NCI-H69 (cell line): ENCODE measurements at regions not wholly inside any gene's neighbourhood (a gene's known extent, or its start where the extent isn't known, plus 50 kb on each side); places are given as distances from the start of the nearest gene placed in this dataset.
"Not testable (repeated sequence)": the region's sequence is repeated elsewhere in the genome, so short reads cannot be mapped to it uniquely, and the experiment has no call there.

Experiments used
- DNase-seq: peaks from one replicate; lab custom pipeline; 2025; lab: John Stamatoyannopoulos, UW

GRCh38 chrX:97858592-97858991 lies 974.9 kb downstream of the RPA4 start:
- DNase-seq = no peak

- no peak for DNase-seq
Measured at GRCh38 chrX:97860226-97860625, 976.5 kb downstream of the RPA4 start.

DNA sequence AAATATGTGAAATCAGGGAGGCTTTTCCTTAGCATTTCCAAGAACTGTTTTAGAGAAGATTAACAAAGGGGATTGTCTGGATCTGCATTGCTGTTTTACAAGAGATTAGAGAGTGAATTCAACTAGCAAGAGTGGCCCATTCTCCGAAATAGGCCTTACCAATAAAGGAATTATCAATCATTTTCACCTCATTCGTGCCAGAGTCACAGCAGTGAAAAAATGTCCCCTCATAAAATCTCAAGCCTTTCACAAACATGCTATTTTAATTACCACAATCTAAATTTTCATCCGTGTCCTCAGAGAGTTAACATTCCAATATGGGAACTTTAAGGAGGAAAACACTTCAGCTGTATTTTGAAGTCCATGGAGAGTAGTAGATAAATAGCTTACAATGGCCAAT lies 979.6 kb downstream of the RPA4 start:
- no peak for DNase-seq

- DNase-seq = no peak
Measured at GRCh38 chrX:97867266-97867665, 983.6 kb downstream of the RPA4 start.

- DNase-seq = no peak
Measured at GRCh38 chrX:97876697-97877407, 993.1 kb downstream of the RPA4 start.

DNA sequence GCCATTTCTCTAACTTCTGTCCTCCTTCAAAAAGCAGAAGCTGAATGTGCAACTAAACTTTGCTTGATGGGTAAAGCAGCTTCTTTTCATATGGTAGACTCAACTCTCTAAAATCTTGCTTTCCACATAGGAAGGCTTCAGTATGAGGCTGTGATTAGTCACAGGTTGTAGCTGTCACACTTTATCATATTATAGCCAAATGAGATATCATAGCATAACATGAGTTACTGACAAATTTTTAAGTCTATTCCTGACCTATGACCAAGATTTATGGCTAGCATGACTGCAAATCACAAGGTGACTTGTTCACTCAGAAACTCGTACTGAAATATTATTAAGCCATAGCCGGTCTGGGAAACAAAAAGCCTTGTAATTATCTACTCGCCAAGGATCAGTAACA lies 998.6 kb downstream of the RPA4 start:
- DNase-seq = no peak

- no peak for DNase-seq
Measured at GRCh38 chrX:97895751-97896150, 1012.0 kb downstream of the RPA4 start.

DNA sequence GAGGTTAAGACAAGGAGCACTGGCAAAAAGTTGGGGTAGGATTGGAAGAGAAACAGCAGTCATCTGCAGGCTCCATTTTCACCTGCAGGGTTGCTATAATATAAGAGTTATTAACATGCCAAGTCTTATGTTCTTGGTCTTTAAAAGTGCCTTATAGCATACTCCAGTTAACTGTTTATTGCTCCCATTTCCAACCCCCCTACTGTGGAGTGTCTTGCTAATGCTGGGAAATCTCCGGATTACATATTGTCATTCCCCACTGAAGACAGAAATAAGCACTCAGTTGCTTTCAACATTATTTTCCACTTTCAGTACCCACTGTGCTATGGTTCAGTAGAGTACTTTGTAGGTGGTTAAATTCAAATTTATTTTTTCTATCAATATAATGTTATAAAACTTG lies 1014.3 kb downstream of the RPA4 start:
- DNase-seq = no peak

DNA sequence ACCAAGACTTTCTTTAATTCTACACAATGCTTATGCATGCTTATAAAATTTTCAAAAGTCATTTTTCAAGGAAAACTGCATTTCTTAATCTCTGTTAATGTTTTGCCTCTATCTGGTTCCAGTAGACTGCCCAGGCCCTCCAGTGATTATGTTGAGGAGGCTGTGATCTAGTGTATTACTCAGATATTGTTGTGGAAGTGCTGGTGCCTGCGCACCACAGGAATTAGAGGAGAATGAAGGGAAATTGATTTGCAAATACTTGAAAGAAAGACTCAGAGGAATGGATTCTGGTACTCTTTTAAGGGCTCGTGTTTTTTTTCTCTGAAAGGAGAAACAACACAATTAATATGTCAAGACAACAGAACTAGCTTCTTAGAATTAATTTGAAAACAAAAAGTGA lies 1015.1 kb downstream of the RPA4 start:
- DNase-seq = no peak

DNA sequence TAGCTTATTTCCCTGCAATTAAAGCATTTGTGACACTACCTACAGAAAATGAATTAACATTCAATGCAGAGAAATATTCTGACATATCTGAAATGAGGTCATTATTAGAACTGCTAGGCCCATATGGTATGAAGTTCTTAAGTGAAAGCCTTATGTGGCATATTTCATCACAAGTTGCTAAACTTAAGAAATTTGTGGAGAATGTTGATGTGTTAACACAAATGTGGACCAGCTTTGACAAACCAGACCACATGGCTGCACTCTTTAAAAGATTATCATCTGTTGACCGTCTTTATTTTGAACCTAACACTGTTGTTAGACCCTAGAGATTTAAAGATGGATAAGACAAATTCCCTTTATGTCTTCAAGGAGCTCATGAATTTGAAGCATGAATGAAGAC lies 1024.1 kb downstream of the RPA4 start:
- DNase-seq = no peak

DNA sequence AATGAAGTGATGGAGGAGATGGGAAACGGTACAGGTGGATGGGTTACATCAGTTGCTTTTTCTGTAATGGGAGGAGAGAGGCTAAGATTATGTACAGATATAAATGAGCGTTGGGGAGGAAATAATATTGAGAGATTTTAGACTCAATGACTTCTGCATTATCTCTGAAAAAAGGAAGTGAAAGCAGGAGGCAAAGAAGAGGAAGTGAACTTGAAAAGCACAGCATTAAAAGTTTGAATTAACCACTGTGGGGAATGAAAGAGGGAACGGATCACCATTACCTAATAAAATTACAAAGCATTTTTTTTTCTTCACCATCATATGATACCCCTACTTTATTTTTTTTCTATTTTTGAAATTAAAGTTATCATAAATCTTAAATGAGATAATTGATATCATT lies 1025.5 kb downstream of the RPA4 start:
- no peak for DNase-seq

DNA sequence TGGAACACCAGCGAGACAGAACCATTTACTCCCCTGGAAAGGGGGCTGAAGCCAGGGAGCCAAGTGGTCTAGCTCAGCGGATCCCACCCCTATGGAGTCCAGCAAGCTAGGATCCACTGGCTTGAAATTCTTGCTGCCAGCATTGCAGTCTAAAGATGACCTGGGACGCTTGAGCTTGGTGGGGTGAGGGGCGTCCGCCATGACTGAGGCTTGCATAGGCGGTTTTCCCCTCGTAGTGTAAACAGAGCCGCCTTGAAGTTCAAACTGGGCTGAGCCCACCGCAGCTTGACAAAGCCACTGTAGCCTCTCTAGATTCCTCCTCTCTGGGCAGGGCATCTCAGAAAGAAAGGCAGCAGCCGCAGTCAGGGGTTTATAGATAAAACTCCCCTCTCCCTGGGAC lies 1031.7 kb downstream of the RPA4 start:
- not testable (repeated sequence) for DNase-seq

DNA sequence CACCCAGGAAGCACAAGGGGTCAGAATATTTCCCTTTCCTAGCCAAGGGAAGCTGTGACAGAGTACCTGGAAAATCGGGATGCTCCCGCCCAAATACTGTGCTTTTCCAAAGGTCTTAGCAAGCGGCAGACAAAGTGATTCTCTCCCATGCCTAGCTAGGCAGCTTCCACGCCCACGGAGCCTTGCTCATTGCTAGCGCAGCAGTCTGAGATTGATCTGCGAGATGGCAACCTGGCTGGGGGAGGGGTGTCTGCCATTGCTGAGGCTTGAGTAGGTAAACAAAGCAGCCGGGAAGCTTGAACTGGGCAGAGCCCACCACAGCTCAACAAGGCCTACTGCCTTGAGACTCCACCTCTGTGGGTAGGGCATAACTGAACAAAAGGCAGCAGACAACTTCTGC lies 1037.5 kb downstream of the RPA4 start:
- not testable (repeated sequence) for DNase-seq

- no peak for DNase-seq
Measured at GRCh38 chrX:97931586-97931985, 1047.9 kb downstream of the RPA4 start.

DNA sequence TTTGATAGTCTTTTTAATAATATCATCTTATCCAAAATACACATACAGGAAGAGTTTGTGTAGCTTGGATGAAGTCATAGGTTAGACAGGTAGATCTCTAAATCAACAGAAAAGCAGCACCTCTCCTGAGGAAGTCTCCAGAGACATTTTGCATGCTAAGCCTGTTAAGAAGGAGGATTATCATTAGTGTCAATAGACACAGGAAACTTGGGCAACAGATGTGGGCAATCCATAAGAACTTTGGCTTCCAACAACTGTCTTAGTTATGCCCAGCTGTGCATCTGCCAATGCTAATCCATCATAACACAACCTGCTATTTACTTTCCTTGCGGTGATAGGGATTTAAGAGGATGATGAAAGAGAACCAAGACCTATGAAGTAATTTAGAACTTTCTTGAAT lies 1052.6 kb downstream of the RPA4 start:
- no peak for DNase-seq

DNA sequence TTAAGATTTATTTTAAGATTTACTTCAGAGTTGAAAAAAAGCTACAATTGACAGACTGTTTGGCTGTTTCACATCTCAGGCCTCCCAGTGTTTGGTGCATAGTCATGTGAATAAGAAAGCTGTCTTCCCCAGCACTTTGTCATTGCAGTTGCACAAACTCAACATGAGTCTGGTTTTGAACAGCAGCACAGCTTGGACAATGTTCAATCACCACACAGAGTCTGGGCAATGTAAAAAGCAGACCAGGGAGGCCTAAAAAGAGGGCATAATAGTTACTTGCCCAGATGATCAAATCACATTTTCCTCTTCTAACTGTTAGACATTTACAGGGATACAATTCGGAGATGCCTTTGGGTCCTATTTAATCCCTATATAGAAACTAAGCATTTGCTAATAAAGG lies 1055.0 kb downstream of the RPA4 start:
- DNase-seq = no peak

DNA sequence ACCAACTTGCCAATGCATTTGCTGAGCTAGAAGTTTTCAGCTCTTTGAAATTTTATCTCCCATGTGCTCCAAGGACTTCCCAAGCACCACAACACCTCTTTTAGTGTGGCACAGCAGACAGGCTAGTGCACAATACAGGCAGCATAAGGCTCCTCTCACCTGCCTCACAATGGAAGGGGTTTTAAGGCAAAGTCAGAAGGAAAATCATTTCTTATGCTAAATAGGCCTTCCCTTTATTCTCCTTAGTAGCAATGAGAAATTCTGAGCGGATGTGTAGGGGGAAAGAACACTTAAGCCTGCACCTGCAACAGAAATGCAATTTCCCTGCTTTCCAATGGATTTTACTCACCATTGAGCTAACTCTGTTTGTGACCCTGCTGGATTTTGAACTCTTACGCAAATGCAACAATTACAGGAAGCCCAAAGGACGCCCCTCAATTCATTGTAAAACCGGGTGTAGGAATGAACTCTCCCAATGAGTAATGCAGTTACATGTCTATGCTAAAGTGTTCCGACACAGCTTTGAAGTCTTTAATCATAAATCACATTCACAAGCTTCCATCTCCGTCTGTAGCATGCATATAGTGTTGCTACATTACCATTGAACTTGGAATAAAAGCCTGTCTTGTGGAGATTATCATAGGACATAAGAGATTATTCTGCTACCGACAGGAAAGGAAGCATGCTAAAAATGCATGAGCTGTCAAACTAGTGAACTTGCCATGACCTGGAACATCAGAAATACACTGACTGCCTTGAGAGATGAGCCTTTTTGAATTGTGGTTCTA lies 1084.9 kb downstream of the RPA4 start:
- DNase-seq = no peak

DNA sequence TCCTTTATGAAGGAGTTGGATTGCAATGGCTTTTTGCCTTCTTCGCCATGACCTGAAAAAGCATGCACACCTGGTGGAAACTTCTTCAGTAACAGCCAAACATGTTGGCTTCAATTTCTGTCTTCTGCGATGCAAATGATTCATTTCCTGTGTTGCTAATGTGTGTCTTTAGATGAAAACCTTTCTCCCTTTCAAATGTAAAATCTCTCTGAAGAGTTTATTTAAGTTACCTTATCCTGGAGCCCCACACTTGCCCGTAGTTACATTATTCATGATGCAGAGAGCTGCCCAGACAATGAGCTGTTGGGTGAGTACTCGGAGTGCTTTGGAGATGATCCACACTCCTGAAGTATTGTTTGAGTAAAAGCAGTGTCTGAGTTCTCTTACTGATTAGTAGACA lies 1100.9 kb downstream of the RPA4 start:
- no peak for DNase-seq

- DNase-seq = no peak
Measured at GRCh38 chrX:97985096-97985495, 1101.4 kb downstream of the RPA4 start.

GRCh38 chrX:97987979-97988378 lies 1104.3 kb downstream of the RPA4 start:
- no peak for DNase-seq

GRCh38 chrX:97995834-97996233 lies 1112.1 kb downstream of the RPA4 start:
- DNase-seq = no peak

- DNase-seq = no peak
Measured at GRCh38 chrX:98028691-98029090, 1145.0 kb downstream of the RPA4 start.

DNA sequence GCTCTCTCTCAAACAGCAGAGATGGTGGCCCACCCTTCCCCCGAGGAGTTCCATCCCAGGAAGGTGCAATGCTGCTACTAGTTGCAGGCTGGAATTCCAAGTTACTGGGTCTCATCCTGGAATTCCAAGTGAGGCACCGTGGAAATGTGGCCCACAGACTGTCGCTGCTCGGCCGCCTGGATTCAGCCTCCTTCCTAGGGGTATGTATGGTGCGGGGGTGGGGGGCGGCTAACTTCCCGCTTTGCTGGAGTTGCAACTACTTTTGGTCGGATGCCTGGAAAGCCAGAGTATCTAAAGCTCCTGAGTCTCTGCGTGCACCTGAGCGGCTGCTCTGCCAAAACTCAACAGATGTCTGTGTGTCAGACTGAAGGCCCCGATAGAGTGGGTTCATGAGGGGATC lies 1146.2 kb downstream of the RPA4 start:
- DNase-seq = no peak

DNA sequence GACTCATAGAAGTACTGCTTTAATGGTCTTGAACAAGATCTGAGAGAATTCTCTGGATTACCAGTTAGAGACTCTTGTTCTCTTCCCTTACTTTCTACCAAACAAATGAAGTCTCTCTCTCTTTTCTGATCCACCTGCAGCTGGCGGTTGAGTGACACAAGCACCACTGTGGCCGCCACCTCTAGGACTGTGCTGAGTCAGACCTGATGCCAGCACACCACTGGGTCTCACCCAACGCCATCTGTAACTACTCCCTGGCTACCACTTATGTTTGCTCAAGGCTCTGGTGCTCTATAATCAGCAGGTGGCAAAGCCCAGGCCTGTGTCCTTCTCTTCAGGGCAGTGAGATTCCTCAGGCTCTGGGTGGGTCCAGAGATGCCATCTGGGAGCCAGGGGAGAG lies 1173.5 kb downstream of the RPA4 start:
- no peak for DNase-seq
